Medulla oblongata (tissue), 1 donor: ENCODE measurements at regions not wholly inside any gene's neighbourhood (a gene's known extent, or its start where the extent isn't known, plus 50 kb on each side); places are given as distances from the start of the nearest gene placed in this dataset.
A peak's percentile ranks its signal among the peaks of the same experiment; 100 is the strongest.

Experiments used
- DNase-seq: peaks from one replicate; pipeline ENCODE4 v3.0.0-alpha.2; 2015; ENCODE audit errors: extremely low spot score

GRCh38 chr11:110786226-110786902, 74.1 kb upstream of the ARHGAP20 start:
- no peak for DNase-seq

DNA sequence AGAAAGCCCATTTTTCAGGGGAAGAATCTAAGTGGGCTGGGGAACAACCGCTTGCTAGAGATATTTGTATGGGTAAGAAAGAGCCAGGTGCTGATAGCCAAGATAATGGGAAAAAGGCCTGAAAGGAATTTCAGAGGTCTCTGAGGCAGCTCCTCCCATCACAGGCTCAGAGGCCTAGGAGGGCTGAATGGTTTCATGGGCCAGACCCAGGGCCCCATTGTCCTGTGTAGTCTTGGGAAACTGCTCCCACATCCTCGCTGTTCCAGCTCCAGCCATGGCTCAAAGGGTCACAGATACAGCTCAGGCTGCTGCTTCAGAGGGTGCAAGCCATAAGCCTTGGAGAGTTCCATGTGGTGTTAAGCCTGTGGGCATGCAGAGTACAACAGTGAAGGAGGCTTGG, 73.2 kb upstream of the ARHGAP20 start:
- DNase-seq, result no peak

- DNase-seq, result no peak
Measured at GRCh38 chr11:110782616-110783015, 70.4 kb upstream of the ARHGAP20 start.

- no peak for DNase-seq
Measured at GRCh38 chr11:110779108-110779507, 66.9 kb upstream of the ARHGAP20 start.

DNA sequence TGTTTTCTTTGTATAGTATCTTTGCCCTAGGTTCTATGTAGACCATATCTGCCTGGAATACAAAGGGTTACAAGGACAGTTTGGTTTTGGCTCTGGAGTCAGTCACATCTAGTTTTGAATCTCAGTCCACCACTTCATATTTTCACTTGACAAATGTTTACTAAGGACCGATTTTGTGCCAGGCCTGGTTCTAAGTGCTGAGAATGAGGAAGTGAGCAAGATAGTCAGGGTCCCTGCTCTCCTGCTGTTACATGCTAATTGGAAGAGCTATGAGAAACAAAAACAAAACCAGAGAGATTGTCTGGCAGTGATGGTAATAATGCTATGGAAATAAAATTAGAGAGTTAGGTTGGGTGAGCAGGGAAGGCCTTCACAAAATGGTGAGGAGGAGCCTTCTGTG, 66.1 kb upstream of the ARHGAP20 start:
- DNase-seq, result no peak

DNA sequence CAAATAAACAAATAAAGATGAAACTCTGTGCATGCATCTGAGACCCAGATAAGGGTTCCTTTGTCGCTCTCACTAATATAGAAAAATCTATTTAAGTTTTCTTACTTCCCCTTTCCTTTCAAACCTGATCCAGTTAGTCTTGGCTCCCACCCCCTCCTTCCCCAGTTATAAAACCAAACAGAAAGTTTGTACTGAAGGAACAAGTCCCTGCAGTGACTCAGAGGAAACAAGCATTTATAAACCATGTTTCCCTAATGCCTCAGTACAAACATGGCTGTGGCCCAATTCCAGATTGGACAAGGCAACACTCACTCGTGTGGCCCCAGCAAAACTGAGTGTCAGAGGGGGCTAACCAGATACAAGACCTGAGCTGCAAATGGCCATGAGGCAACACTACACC, 65.5 kb upstream of the ARHGAP20 start:
- DNase-seq, result peak; percentile 20

DNA sequence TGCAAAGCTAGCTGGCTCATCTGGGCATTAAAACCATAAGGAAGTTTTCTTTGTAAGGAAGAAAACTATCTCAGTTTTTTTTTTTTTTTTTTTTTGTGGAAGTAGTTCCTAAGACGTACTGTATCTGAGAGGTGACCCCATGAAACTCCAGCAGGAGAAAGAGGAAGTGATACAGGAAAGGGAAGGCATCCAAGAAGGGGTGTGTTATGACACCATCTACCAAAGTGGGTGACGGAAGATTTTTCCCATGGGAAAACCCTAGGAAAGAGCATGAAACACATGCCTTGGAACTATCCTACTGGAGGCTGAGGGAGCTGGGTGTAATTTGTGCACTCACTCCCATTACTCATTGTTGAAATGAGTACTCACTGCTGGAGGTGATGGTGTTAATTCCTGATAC, 63.8 kb upstream of the ARHGAP20 start:
- DNase-seq, result peak; percentile 19

DNA sequence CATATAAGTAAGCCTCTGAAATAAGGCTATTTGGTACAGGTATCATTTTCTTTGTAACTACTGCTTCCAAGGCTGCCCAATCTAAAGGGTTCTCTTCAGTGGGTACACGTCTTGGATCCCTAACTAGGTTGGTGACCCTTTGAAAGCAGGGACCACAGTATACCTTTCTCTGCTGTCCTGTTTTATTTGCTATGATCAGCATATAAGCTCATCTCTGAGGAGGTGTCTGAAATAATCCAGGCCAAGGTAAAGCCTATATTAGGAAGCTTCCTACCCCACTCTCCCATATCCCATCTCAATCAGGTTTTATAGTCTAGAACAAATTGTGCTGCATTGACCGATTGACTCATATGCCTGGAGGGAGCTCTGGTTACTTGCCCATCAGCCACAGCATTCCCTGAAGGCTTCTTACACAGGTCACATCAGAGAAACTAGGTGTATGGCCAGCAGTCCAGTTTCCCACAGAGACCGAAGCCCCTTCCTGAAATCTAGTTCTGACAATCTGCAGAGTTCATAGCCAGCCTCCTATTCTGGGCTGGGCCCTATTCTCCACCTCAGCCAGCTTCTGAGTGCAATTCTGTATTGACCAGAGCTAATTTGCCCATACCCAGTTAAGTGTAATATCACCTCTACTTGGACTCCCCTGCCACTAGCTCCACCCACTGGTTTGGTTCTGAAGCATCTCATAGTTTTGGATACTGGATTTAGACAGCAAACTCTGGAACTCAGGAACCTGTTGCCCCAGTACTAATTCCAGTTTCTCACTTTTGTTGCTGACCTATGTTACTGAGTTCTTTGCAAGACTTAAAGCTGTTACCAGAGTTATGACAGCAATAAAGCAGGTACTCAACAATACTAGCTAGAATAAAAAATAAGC, 62.1 kb upstream of the ARHGAP20 start:
- DNase-seq, result no peak

- DNase-seq, result no peak
Measured at GRCh38 chr11:110773442-110773841, 61.2 kb upstream of the ARHGAP20 start.

- DNase-seq, result no peak
Measured at GRCh38 chr11:110772863-110773262, 60.6 kb upstream of the ARHGAP20 start.

- DNase-seq, result no peak
Measured at GRCh38 chr11:110766316-110766715, 54.1 kb upstream of the ARHGAP20 start.

GRCh38 chr11:110764485-110764884, 52.2 kb upstream of the ARHGAP20 start:
- DNase-seq, result no peak

DNA sequence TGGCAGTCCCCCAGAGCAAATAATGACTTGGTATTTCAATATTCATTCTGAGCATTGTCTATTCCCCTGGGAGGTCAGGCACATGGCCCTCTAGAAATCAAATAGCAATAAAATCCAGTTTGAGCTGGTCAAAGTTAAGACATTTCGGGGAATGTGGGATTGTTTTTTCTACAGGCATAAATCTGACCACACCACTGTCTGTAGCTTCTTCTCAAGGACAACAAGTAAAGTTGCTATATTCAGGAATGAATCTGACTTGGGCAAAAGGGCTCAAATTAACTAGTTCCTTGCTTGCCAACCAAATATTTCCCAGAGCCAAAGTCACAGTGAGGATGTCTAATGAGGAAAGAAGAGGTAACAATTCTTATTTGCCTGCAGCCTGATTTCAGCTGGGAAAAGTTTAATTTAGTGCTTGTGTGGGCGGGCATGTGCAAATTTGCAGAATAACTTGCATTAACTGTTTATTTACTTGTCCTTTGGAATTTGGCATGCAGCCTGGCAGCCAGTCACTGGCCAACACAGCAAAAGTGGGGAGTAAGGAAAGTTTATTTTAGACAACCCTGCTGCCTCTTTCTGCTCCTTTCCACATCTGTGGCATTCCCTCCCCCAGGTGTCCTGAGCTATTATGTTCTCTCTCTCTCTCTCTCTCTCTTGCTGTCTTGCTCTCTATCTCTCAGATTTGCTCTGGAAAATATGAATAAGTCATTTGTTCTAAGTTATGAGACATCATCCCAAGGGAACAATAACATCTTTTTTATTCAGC, 51.2 kb upstream of the ARHGAP20 start:
- DNase-seq, result no peak

DNA sequence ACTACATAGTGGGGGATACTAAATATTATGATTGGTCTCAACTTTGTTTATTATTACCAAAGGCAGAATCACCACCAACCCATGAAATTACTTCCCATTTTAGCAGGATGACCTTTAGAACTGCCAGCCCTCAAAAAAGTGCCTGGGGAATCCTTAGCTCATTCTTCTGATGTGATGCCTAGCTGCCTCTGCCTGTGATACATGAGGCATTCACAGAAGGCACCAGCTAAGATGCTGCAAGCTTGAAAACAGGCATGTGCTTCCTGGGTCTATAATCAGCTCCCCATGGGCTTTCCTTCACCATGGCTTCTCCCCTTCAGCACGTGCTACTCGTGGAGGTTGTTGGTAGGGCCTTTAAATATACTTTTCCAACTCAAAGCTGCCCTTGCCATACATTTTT, 50.4 kb upstream of the ARHGAP20 start:
- no peak for DNase-seq
